ENCODE measurements at regions not wholly inside any gene's neighbourhood (a gene's known extent, or its start where the extent isn't known, plus 50 kb on each side); places are given as distances from the start of the nearest gene placed in this dataset.

DNA sequence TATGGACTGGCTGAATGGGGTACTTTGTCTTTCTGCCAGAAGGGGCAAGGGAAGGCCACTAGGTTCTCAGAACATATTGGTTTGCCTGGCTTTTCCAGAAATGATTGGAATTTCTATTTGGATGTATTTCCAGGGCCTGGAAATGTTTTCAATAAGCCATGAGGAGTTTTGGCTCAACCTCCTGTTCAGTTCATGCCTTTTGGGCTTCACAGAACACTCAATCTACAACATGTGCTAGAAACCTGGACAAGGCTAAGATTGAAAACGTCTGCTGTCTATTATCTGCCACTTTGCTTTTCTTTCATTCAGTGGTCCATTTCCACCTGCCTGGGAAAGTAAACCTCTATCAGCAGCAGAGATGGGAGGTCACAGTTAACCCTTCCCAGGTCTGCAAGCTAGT, 793.4 kb downstream of the TENT5A start:
- TF ChIP-seq, protein P1, sequence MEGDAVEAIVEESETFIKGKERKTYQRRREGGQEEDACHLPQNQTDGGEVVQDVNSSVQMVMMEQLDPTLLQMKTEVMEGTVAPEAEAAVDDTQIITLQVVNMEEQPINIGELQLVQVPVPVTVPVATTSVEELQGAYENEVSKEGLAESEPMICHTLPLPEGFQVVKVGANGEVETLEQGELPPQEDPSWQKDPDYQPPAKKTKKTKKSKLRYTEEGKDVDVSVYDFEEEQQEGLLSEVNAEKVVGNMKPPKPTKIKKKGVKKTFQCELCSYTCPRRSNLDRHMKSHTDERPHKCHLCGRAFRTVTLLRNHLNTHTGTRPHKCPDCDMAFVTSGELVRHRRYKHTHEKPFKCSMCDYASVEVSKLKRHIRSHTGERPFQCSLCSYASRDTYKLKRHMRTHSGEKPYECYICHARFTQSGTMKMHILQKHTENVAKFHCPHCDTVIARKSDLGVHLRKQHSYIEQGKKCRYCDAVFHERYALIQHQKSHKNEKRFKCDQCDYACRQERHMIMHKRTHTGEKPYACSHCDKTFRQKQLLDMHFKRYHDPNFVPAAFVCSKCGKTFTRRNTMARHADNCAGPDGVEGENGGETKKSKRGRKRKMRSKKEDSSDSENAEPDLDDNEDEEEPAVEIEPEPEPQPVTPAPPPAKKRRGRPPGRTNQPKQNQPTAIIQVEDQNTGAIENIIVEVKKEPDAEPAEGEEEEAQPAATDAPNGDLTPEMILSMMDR (conservative IDR thresholded peaks at IDR 0.05 in 1 of 2, IDR thresholded peaks at IDR 0.05 in 1 of 2; ENCODE audit: extremely low read depth in 1 of 2, insufficient read depth in 1 of 2, low read depth in 1 of 2, low read length in 2 of 2): no peak
- no peak for TF ChIP-seq EZH2 (IDR thresholded peaks at IDR 0.05; ENCODE audit: borderline replicate concordance, low read length)
